Body of pancreas (tissue), 4 donors: ENCODE measurements at regions not wholly inside any gene's neighbourhood (a gene's known extent, or its start where the extent isn't known, plus 50 kb on each side); places are given as distances from the start of the nearest gene placed in this dataset.

Source experiments
- ATAC-seq: fragments of 150-250 bp; one replicate; pipeline ENCODE4 v1.9.1; 2016
- DNase-seq, 4 donors: peaks; one replicate each; pipeline ENCODE4 v3.0.0-alpha.2; 2019
- H3K27ac ChIP-seq, 4 donors: fragments of 200-600 bp; sonication (generic); 1 replicate in 3 of 4; 2 replicates in 1 of 4; pipeline versions ENCODE4 v1.5.1 to v1.6.1; 2016 to 2019; ENCODE audit warnings: mild to moderate bottlenecking in 1 of 4, mixed read lengths in 1 of 4, moderate library complexity in 1 of 4
- H3K27me3 ChIP-seq, 2 donors: fragments of 200-600 bp; sonication (generic); one replicate each; pipeline ENCODE4 v1.6.0; 2016; ENCODE audit warnings: mild to moderate bottlenecking in 1 of 2
- H3K36me3 ChIP-seq, 2 donors: fragments of 200-600 bp; sonication (generic); replicated peaks in 1 of 2; 2 replicates each; pipeline ENCODE4 v1.5.1; 2016; ENCODE audit warnings: low read depth in 2 of 2; ENCODE audit not compliant: insufficient read depth in 1 of 2
- H3K4me1 ChIP-seq: fragments of 200-600 bp; sonication (generic); one replicate; pipeline ENCODE4 v1.6.0; 2016
- H3K4me3 ChIP-seq, 2 donors: fragments of 200-600 bp; sonication (generic); 1 replicate in 1 of 2; 2 replicates in 1 of 2; pipeline ENCODE4 v1.5.1; 2016 to 2019
- H3K9me3 ChIP-seq, 3 donors: fragments of 200-600 bp; sonication (generic); 1 replicate in 2 of 3; 2 replicates in 1 of 3; pipeline ENCODE4 v1.5.1; 2016
- CTCF ChIP-seq, 7 experiments: fragments of 450-650 bp in 4 of 7; fragments of 200-600 bp in 3 of 7; sonication (generic) in 3 of 7; IDR thresholded peaks; one replicate each; pipeline ENCODE4 v1.5.1; 2016 to 2019; ENCODE audit warnings: antibody characterized with exemption in 7 of 7
- POLR2A ChIP-seq, 3 donors: fragments of 450-650 bp; IDR thresholded peaks; one replicate each; pipeline ENCODE4 v1.6.1; 2016; ENCODE audit warnings: antibody characterized with exemption in 3 of 3, mild to moderate bottlenecking in 2 of 3
- WGBS, 2 donors: methylation state at CpG; one replicate each; pipeline ENCODE4 v1.1.5; 2017; 5-methylcytosine and 5-hydroxymethylcytosine counted together
- intact Hi-C: fragments of 100-400 bp; cut with DNase I; formaldehyde crosslinking; loops from one replicate; pipeline ENCODE4 v1.15.1; 2023

DNA sequence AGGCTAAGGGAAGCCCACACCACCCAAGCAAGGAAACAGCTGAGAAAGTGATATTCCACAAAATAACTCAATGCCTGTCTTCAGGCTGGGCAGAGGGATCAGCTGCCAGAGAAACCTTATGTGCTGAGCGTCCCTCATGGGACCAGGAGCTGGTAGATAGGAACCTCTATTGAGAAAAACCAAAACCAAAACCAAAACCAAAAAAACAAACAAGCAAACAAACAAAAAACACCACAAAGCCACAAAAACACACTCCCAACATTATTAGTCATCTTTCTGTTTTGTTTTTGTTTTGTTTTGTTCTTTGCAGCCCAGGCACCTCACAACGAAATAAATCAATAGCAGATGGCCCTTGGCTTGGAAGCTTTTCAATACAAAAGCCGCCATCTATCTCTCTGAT is 760.8 kb upstream of the CELF2 start:
- no peaks in the 10 kb centered on the region for H3K27me3 ChIP-seq
- ATAC-seq (no peak), DNase-seq (no peak)
- peaks cover 0 to 6% (median 0%) of the 10 kb centered on the region in 3 donors for H3K9me3 ChIP-seq
- TF ChIP-seq POLR2A (IDR thresholded peaks at IDR 0.05) (no peak), CTCF (IDR thresholded peaks at IDR 0.05) (no peak)
- H3K36me3 ChIP-seq, result no peaks in the 10 kb centered on the region
- H3K4me3 ChIP-seq, result no peak overlapping the region
- WGBS, 2 donors, result 48 to 56% methylated on average over 3 of the region's 3 CpGs
- no peaks in the 10 kb centered on the region for H3K4me1 ChIP-seq
- intact Hi-C loops, result no loop called here
- no peak overlapping the region for H3K27ac ChIP-seq

- H3K36me3 ChIP-seq, result no peaks in the 10 kb centered on the region
- H3K4me3 ChIP-seq, result no peak overlapping the region
- 74 to 79% methylated on average over 4 of the region's 4 CpGs for WGBS, 2 donors
- DNase-seq (no peak), ATAC-seq (no peak)
- no peaks in the 10 kb centered on the region for H3K27me3 ChIP-seq
- intact Hi-C loops, result no loop called here
- no peak for TF ChIP-seq CTCF (IDR thresholded peaks at IDR 0.05)
- TF ChIP-seq POLR2A (IDR thresholded peaks at IDR 0.05), result no peak
- no peak overlapping the region for H3K27ac ChIP-seq
- peaks cover 0 to 6% (median 0%) of the 10 kb centered on the region in 3 donors for H3K9me3 ChIP-seq
- no peaks in the 10 kb centered on the region for H3K4me1 ChIP-seq
Observed at GRCh38 chr10:10259013-10259412, 758.7 kb upstream of the CELF2 start.

- 63 to 68% methylated on average over 8 of the region's 8 CpGs for WGBS, 2 donors
- H3K9me3 ChIP-seq, result no peaks in the 10 kb centered on the region
Observed at GRCh38 chr10:10270126-10271050, 747.3 kb upstream of the CELF2 start.

DNA sequence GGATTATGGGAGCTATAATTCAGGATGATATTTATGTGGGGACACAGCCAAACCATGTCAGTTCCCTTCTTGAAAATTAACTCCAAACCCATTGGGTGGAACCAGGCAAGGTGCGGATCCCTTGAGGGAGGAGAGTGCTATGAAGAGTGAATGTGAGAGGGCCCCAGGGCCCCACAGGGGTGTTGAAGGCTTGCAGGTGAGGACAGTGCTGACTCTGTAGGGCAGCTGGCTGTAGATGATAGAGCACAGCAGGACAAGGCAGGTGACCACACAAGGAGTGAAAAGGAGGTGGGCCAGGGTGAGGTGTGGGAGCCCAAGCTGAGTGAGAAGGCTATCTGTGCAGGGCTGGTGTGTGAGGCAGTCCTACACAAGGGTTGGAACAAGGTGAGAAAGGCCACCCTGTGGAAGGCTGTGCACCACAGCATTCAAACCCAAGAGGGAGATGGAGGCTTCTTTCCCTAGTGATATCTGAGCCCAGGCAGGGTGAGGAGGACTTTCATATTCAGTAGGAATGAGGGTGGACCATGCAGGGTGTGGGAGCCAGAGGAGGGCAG is 746.0 kb upstream of the CELF2 start:
- ATAC-seq (no peak), DNase-seq (no peak)
- Histone ChIP-seq H3K4me1 (no peaks in the 10 kb centered on the region), H3K4me3 (no peak overlapping the region), H3K9me3 (no peaks in the 10 kb centered on the region), H3K27ac (no peak overlapping the region), H3K27me3 (no peaks in the 10 kb centered on the region), H3K36me3 (no peaks in the 10 kb centered on the region)
- TF ChIP-seq CTCF (IDR thresholded peaks at IDR 0.05), result no peak
- TF ChIP-seq POLR2A (IDR thresholded peaks at IDR 0.05), result no peak
- intact Hi-C loops, result no loop called here
- WGBS, 2 donors, result 86 to 87% methylated on average over 1 of the region's 1 CpG

More at GRCh38 chr10:10270126-10271050, 747.3 kb upstream of the CELF2 start:
- Histone ChIP-seq H3K4me1 (no peaks in the 10 kb centered on the region), H3K4me3 (no peak overlapping the region), H3K27me3 (no peaks in the 10 kb centered on the region), H3K27ac (no peak overlapping the region), H3K36me3 (no peaks in the 10 kb centered on the region)
- no peak for DNase-seq
- TF ChIP-seq CTCF (IDR thresholded peaks at IDR 0.05) (no peak), POLR2A (IDR thresholded peaks at IDR 0.05) (no peak)
- no peak for ATAC-seq
- intact Hi-C loops, result no loop called here
